Stomach (tissue), 4 donors: ENCODE measurements at regions not wholly inside any gene's neighbourhood (a gene's known extent, or its start where the extent isn't known, plus 50 kb on each side); places are given as distances from the start of the nearest gene placed in this dataset.

Source experiments
- CTCF ChIP-seq, 7 experiments: fragments of 450-650 bp in 4 of 7; fragments of 200-600 bp in 3 of 7; sonication (generic) in 3 of 7; IDR thresholded peaks; one replicate each; pipeline ENCODE4 v1.5.1; 2016 to 2019; ENCODE audit warnings: antibody characterized with exemption in 7 of 7, control low read depth in 2 of 7, mild to moderate bottlenecking in 1 of 7
- EP300 ChIP-seq: sonication (generic); formaldehyde crosslinking; IDR thresholded peaks from one replicate; pipeline ENCODE4 v1.6.1; 2017; ENCODE audit warnings: antibody characterized with exemption
- POLR2A ChIP-seq, 4 donors: fragments of 450-650 bp; IDR thresholded peaks; one replicate each; pipeline ENCODE4 v1.6.1; 2016; ENCODE audit warnings: antibody characterized with exemption in 4 of 4, control low read depth in 2 of 4, mild to moderate bottlenecking in 1 of 4, moderate library complexity in 1 of 4
- POLR2AphosphoS5 ChIP-seq, 3 donors: sonication (generic); formaldehyde crosslinking; IDR thresholded peaks; one replicate each; pipeline ENCODE4 v1.6.1; 2016; ENCODE audit warnings: antibody characterized with exemption in 3 of 3

- TF ChIP-seq CTCF (IDR thresholded peaks at IDR 0.05) (no peak), POLR2AphosphoS5 (IDR thresholded peaks at IDR 0.05) (no peak), POLR2A (IDR thresholded peaks at IDR 0.05) (no peak), EP300 (no peak)
Measured at GRCh38 chr11:112511911-112512310, 251.3 kb upstream of the PLET1 start.
